Activated CD8-positive, alpha-beta memory T cell treated with anti-CD3 and anti-CD28 coated beads, Interleukin-2, amount 10 ng/mL, durations not matched to agents 7 days and 5 days (primary cell): ENCODE measurements at regions not wholly inside any gene's neighbourhood (a gene's known extent, or its start where the extent isn't known, plus 50 kb on each side); places are given as distances from the start of the nearest gene placed in this dataset.
"Not testable (repeated sequence)": the region's sequence is repeated elsewhere in the genome, so short reads cannot be mapped to it uniquely, and the experiment has no call there.

ENCODE experiments used
- ATAC-seq: fragments of 150-1000 bp; cut with Tn5 transposase; one replicate; pipeline ENCODE4 v1.10.0; 2021; ENCODE audit warnings: moderate library complexity
- CTCF ChIA-PET: fragments of 350-600 bp; sonication (Branson Sonifier 250); formaldehyde crosslinking; loops from one replicate; lab custom pipeline; 2021; ENCODE audit warnings: antibody characterized with exemption; lab: Charles Lee
- DNase-seq: peaks from one replicate; pipeline ENCODE4 v3.0.0-alpha.2; 2020
- H3K27ac Mint-ChIP-seq: one replicate; pipeline ENCODE4 v1.8.0; 2021; ENCODE audit warnings: mild to moderate bottlenecking, mixed read lengths
- H3K27me3 Mint-ChIP-seq: one replicate; pipeline ENCODE4 v1.8.0; 2021; ENCODE audit warnings: mixed read lengths
- H3K36me3 Mint-ChIP-seq: one replicate; pipeline ENCODE4 v1.8.0; 2021; ENCODE audit warnings: mild to moderate bottlenecking, mixed read lengths
- H3K4me1 Mint-ChIP-seq: one replicate; pipeline ENCODE4 v1.8.0; 2021; ENCODE audit warnings: mixed read lengths
- H3K4me3 Mint-ChIP-seq: one replicate; pipeline ENCODE4 v1.8.0; 2021; ENCODE audit warnings: mild to moderate bottlenecking, moderate library complexity, mixed read lengths
- H3K9me3 Mint-ChIP-seq: one replicate; pipeline ENCODE4 v1.8.0; 2022; ENCODE audit warnings: low read depth, mixed read lengths

DNA sequence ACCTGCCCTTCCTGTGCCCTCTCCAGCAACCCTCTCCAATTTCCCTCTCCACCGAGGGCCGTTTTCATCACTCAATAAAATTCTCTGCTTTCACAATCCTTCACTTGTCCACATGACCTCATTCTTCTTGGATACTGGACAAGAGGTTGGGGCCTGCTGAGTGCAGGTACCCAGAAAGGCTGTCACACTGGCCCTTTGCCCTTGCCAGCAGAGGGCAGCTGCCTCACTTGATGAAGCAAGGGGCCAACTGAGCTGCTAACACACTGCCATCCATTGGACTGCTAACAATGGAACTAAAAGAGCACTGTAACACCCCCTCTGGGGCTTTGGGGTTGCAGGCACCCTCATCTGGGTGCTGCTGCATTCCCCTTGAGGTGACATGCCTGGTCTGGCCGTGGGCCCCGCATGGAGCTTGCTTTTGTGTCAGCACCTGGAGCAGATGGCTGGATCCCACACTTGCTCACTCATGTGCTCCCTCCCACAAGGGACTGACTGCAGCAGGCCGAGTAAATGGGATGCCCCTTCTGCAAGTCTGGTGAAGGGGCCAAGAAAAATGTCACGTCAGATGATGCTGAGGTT lies 308.1 kb upstream of the ADCY2 start:
- Mint-ChIP-seq H3K4me3 (no peak overlapping the region), H3K27me3 (no peaks in the 10 kb centered on the region), H3K4me1 (no peaks in the 10 kb centered on the region), H3K27ac (no peak overlapping the region), H3K9me3 (no peaks in the 10 kb centered on the region), H3K36me3 (no peaks in the 10 kb centered on the region)
- ATAC-seq: no peak
- DNase-seq: no peak
- CTCF ChIA-PET: no interaction called here

DNA sequence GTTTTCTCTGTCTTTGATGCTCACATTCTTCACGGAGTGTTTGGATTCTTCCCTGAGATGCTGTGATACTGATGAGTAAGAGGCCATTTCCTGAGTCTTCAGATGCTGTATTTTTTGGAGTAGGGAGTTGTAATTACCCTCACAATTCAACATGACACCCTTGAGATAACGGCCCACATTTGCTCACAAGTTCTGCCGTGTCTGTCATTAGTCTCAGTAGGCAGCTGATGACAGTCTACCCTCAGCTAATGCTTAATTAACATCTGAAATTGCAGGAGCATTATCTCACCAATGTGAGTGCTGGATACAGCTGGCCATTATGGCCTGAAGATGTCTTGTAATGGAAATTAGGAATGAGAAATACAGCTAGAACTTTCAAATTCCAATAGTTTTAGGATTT lies 307.1 kb upstream of the ADCY2 start:
- CTCF ChIA-PET: no interaction called here
- Mint-ChIP-seq H3K27me3 (no peaks in the 10 kb centered on the region), H3K4me3 (no peak overlapping the region), H3K36me3 (no peaks in the 10 kb centered on the region), H3K4me1 (no peaks in the 10 kb centered on the region), H3K9me3 (no peaks in the 10 kb centered on the region), H3K27ac (no peak overlapping the region)
- ATAC-seq: no peak
- DNase-seq: no peak

DNA sequence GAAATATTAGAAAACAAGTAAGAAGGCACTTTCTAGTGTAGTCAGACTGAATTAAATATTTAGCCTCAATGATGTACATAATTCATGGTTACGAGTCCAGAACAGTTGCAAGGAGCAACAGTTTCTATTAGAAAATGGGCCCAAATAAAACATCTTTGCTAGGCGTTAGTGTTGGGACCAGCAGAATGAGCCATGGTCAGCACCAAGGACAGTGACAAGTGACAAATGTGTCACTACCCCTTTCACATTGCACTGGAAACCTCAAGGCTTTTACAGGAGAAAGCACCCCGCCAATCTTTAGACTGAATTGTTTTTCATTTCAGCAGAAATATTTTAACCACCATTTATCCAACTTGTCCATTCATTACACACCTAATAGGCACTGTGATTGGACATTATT lies 301.3 kb upstream of the ADCY2 start:
- ATAC-seq (no peak), DNase-seq (no peak)
- no peaks in the 10 kb centered on the region for H3K36me3 Mint-ChIP-seq
- H3K4me3 Mint-ChIP-seq: no peak overlapping the region
- CTCF ChIA-PET: no interaction called here
- no peak overlapping the region for H3K27ac Mint-ChIP-seq
- no peaks in the 10 kb centered on the region for H3K27me3 Mint-ChIP-seq
- no peaks in the 10 kb centered on the region for H3K4me1 Mint-ChIP-seq
- H3K9me3 Mint-ChIP-seq: peaks cover 4% of the 10 kb centered on the region

DNA sequence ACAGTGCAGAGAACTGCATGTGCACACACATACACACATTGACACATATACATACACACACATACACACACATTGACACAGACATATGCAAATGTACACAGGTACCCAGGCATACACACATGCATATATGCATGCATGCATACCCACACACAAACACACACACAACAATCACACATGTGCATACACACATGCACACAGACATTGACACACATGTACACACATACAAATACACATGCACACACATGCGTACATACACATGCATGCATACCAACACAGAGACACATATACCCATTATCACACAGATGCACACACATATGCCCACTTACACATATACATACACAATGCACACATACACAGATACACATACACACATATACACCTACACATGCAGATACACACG lies 299.6 kb upstream of the ADCY2 start:
- DNase-seq (no peak), ATAC-seq (no peak)
- no peaks in the 10 kb centered on the region for H3K27me3 Mint-ChIP-seq
- H3K36me3 Mint-ChIP-seq: no peaks in the 10 kb centered on the region
- CTCF ChIA-PET: interaction anchor here (0.5 kb wide), 1 partner anchor 722 kb away, joined by 4 read pairs; no protein-coding TSS in a partner anchor
- no peak overlapping the region for H3K4me3 Mint-ChIP-seq
- no peaks in the 10 kb centered on the region for H3K4me1 Mint-ChIP-seq
- no peak overlapping the region for H3K27ac Mint-ChIP-seq
- H3K9me3 Mint-ChIP-seq: peaks cover 4% of the 10 kb centered on the region

DNA sequence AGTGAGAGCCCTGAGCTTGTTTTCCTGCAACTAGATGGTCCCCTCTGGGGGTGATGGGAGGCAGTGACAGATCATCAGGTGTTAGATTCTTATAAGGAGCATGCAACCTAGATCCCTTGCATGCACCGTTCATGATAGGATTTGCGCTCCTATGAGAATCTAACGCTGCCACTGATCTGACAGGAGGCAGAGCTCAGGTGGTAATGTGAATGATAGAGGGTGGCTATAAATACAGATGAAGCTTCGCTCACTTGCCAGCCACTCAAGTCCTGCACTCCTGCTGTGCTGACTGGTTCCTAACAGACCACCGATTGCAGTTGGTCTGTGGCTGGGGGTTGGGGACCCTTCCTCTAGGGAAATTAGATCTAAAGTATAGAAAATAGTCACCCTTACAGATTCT lies 290.6 kb upstream of the ADCY2 start:
- Mint-ChIP-seq H3K4me3 (no peak overlapping the region), H3K36me3 (no peaks in the 10 kb centered on the region), H3K27ac (no peak overlapping the region), H3K9me3 (peaks cover 3% of the 10 kb centered on the region), H3K27me3 (no peaks in the 10 kb centered on the region), H3K4me1 (no peaks in the 10 kb centered on the region)
- DNase-seq: no peak
- CTCF ChIA-PET: no interaction called here
- no peak for ATAC-seq

DNA sequence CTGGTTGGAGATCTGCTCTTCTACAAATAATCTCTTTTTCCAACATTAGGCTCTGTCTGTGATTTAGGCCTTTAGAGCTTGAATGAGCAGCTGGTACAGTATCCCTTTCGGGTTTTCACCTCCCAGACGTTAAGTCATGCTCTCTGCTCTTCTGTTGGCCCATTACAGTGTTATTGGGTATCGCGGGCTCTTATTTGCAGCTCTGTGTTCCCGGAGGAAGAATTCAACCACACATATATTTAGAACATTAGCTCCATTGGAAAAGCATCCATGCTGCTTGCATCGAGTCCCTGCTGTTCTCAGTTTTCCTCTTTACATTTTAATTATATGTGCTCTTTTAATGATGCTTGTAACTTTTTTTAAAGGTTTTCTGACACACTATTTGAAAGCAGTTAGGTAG lies 278.0 kb upstream of the ADCY2 start:
- Mint-ChIP-seq H3K9me3 (peaks cover 4% of the 10 kb centered on the region), H3K4me3 (no peak overlapping the region), H3K27ac (no peak overlapping the region), H3K27me3 (no peaks in the 10 kb centered on the region), H3K4me1 (no peaks in the 10 kb centered on the region), H3K36me3 (no peaks in the 10 kb centered on the region)
- no peak for ATAC-seq
- DNase-seq: no peak
- CTCF ChIA-PET: no interaction called here

DNA sequence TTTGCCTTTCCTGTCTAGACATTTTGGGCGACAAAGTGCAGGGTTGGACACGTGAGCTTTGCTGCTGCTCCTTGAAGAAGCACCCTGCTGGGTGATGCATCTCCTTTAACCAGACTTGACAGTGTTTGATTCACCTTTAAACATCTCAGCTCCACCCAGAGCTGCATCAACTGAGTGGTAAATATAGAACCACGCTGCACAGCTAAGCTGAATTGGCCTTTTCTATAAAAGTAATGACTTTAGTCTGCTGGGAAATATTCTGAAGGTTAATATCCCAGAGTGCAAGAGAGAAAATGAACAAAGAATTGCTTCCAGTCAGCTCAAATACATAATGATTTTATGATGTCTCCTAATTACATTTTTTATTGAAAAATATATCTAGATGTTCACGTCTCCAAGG lies 264.3 kb upstream of the ADCY2 start:
- no peaks in the 10 kb centered on the region for H3K27me3 Mint-ChIP-seq
- H3K4me1 Mint-ChIP-seq: no peaks in the 10 kb centered on the region
- H3K27ac Mint-ChIP-seq: no peak overlapping the region
- DNase-seq (no peak), ATAC-seq (no peak)
- CTCF ChIA-PET: no interaction called here
- H3K4me3 Mint-ChIP-seq: no peak overlapping the region
- H3K9me3 Mint-ChIP-seq: peaks cover 10% of the 10 kb centered on the region
- no peaks in the 10 kb centered on the region for H3K36me3 Mint-ChIP-seq

DNA sequence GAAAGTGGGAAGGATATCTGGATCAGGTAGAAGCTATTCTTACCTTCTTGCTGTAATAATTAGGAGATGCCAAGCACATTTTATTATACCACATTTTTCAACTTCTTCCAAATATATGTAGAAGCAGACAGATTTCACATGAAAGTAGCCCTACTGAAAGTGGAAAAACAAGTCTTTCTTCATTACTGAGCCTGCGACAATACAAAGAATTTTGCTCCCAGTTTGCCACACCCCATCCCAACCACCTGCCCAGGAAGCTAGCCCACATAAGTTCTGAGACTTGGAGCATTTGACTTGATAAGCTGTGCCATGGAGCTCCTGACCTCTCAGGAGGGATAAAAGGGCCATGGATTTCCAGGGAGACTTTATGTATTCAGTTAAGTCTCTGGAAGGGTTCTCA lies 249.1 kb upstream of the ADCY2 start:
- DNase-seq (no peak), ATAC-seq (no peak)
- Mint-ChIP-seq H3K9me3 (peaks cover 6% of the 10 kb centered on the region), H3K27me3 (no peaks in the 10 kb centered on the region), H3K36me3 (no peaks in the 10 kb centered on the region), H3K4me1 (no peaks in the 10 kb centered on the region), H3K4me3 (no peak overlapping the region), H3K27ac (no peak overlapping the region)
- CTCF ChIA-PET: no interaction called here

DNA sequence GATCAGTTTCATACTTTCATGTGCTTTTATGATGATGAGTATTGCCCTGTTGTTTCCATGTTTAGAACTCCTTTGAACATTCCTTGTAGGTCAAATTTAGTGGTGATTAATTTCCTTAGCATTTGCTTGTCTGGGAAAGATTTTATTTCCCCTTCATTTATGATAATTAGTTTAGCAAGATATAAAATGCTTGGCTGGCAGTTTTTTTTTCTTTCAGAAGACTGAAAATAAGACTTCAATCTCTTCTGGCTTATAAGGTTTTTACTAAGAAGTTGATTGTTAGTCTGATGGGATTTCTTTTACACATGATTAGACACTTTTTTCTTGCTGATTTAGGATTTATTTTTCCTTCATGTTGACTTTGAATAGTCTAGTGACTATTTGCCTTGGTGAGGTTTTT lies 238.9 kb upstream of the ADCY2 start:
- Mint-ChIP-seq H3K4me1 (no peaks in the 10 kb centered on the region), H3K27ac (no peak overlapping the region), H3K27me3 (no peaks in the 10 kb centered on the region), H3K36me3 (no peaks in the 10 kb centered on the region), H3K9me3 (peaks cover 12% of the 10 kb centered on the region), H3K4me3 (no peak overlapping the region)
- DNase-seq (no peak), ATAC-seq (no peak)
- CTCF ChIA-PET: no interaction called here

DNA sequence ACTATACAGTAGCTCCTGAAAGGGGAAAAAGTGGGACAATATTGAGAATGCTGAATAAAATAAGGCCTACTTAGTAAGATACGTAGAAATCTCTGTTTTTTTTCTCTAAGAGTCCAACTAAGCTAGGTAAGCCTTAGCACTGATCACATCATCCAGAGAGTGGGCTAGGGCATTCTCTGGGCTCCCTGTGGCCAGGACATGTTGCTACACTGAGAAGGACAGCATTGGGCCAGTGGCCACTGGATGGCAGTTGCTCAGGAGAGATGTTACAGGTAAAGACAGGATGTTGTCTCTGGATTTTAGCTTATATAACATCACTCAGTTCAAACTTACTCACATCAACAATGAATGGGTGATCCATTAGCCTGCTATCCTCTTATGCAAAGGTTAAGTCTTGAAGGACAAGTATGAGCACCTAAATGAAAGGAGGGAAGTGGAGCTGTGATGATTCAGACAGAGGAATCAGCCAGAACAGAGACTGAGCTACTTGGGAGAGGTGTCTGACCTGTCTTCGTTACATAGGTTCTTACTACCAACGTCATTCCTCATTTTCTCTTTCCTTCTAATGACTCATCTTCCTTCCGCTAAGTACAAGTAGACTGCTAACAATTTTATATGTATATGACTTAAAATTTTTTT lies 226.6 kb upstream of the ADCY2 start:
- ATAC-seq (no peak), DNase-seq (no peak)
- H3K4me3 Mint-ChIP-seq: no peak overlapping the region
- no peaks in the 10 kb centered on the region for H3K4me1 Mint-ChIP-seq
- no peaks in the 10 kb centered on the region for H3K9me3 Mint-ChIP-seq
- H3K27me3 Mint-ChIP-seq: no peaks in the 10 kb centered on the region
- CTCF ChIA-PET: no interaction called here
- no peak overlapping the region for H3K27ac Mint-ChIP-seq
- no peaks in the 10 kb centered on the region for H3K36me3 Mint-ChIP-seq

DNA sequence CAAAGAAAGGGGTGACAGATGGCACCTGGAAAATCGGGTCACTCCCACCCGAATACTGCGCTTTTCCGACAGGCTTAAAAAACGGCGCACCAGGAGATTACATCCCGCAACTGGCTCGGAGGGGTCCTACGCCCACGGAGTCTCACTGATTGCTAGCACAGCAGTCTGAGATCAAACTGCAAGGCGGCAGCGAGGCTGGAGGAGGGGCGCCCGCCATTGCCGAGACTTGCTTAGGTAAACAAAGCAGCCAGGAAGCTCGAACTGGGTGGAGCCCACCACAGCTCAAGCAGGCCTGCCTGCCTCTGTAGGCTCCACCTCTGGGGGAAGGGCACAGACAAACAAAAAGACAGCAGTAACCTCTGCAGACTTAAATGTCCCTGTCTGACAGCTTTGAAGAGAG lies 225.2 kb upstream of the ADCY2 start:
- H3K27me3 Mint-ChIP-seq, H3K4me1 Mint-ChIP-seq, CTCF ChIA-PET, H3K27ac Mint-ChIP-seq, DNase-seq, H3K4me3 Mint-ChIP-seq, H3K9me3 Mint-ChIP-seq, H3K36me3 Mint-ChIP-seq, ATAC-seq: not testable (repeated sequence)

DNA sequence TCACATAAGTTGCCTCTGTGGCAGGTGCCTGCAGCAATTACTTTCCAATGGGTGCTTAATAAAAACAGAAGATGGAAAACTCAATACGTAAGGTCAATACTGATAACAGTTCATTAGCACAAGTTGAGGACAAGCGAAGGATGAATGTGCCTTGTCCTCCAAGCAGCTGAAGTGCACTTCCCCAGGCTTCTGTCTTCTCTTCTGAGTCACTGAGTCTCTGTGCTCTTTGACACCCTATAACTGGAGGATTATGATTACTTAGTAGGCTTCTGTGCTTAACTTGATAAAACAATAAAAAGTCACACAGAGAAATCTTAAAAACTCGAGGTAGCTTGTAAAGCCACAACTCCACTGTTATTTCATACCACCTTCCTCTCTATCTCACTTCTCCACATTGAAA lies 216.6 kb upstream of the ADCY2 start:
- H3K9me3 Mint-ChIP-seq: no peaks in the 10 kb centered on the region
- H3K4me3 Mint-ChIP-seq: no peak overlapping the region
- CTCF ChIA-PET: no interaction called here
- no peaks in the 10 kb centered on the region for H3K27me3 Mint-ChIP-seq
- no peaks in the 10 kb centered on the region for H3K4me1 Mint-ChIP-seq
- no peaks in the 10 kb centered on the region for H3K36me3 Mint-ChIP-seq
- no peak overlapping the region for H3K27ac Mint-ChIP-seq
- no peak for ATAC-seq
- DNase-seq: no peak

DNA sequence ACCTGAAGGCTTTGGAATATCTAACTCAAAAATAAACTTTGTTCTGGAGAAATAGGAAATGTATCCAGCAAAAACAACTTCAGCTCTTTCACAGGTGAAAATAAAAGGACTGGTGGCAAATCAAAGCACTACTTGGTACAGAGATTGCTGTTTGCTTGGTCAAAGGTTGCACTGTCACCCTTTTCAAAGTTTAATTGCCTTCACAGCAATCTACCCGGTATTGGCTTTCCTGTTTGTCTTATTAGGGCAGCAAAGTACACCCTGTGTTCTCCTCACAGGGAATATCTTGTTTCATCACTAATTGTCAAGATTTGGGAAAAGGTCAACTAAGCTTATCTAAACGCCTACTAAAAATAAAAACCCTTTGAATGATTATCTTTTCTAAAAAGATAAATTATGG lies 214.1 kb upstream of the ADCY2 start:
- Mint-ChIP-seq H3K27ac (no peak overlapping the region), H3K36me3 (no peaks in the 10 kb centered on the region), H3K9me3 (no peaks in the 10 kb centered on the region), H3K27me3 (no peaks in the 10 kb centered on the region), H3K4me1 (no peaks in the 10 kb centered on the region), H3K4me3 (no peak overlapping the region)
- no peak for DNase-seq
- CTCF ChIA-PET: no interaction called here
- ATAC-seq: no peak

DNA sequence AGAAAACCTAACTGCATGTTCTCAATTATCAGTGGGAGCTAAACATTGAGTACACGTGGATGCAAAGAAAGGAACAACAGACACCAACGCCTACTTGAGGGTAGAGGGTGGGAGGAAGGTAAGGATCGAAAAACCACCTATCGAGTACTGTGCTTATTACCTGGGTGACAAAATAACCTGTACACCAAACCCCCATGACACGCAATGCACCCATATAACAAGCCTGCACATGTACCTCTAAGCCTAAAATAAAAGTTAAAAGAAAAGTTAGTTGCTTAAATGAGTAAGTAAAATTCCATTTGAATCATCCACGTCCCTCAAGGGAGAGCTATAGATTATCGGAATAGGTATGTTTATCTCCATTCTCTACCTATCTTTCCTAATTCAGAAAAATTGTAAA lies 210.2 kb upstream of the ADCY2 start:
- Mint-ChIP-seq H3K27ac (no peak overlapping the region), H3K4me3 (no peak overlapping the region), H3K9me3 (no peaks in the 10 kb centered on the region), H3K36me3 (no peaks in the 10 kb centered on the region), H3K4me1 (no peaks in the 10 kb centered on the region), H3K27me3 (no peaks in the 10 kb centered on the region)
- ATAC-seq (no peak), DNase-seq (no peak)
- CTCF ChIA-PET: no interaction called here

DNA sequence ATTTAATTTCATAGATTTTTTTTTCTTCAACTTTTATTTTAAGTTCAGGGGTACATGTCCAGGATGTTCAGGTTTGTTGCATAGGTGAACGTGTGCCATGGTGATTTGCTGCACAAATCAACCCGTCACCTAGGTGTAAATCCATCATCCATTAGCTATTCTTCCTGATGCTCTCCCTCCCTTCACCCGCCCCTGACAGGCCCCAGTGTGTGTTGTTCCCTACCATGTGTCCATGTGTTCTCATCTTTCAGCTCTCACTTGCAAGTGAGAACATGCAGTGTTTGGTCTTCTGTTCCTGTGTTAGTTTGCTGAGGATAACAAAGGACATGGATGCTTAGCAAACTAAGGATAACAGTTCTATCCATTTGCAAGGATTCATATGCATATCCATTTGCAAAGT lies 209.1 kb upstream of the ADCY2 start:
- no peak overlapping the region for H3K4me3 Mint-ChIP-seq
- no peaks in the 10 kb centered on the region for H3K36me3 Mint-ChIP-seq
- H3K27me3 Mint-ChIP-seq: no peaks in the 10 kb centered on the region
- H3K27ac Mint-ChIP-seq: no peak overlapping the region
- no peaks in the 10 kb centered on the region for H3K4me1 Mint-ChIP-seq
- ATAC-seq: no peak
- CTCF ChIA-PET: no interaction called here
- DNase-seq: no peak
- H3K9me3 Mint-ChIP-seq: no peaks in the 10 kb centered on the region
